ENCODE measurements at regions not wholly inside any gene's neighbourhood (a gene's known extent, or its start where the extent isn't known, plus 50 kb on each side); places are given as distances from the start of the nearest gene placed in this dataset.

DNA sequence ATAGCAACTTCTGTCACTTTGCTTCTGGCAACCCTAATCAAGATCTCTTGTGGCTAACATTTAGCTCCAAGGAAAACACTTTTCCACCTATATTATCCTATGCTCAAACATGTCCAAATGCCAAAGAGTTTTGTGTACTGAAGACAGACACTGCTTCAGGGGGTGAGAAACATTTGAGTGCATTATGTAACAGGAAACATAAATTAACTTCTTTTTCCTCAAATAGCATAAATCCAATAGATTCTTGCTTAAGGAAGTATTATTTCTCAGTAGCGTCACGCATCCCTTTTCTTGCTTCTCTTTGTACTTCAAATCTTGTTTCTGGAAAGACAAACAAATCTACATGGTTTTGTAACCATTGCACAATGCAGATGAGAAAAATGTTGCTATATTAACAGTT, 839.1 kb downstream of the GLUD2 start:
- Histone ChIP-seq H3K4me3 (no peak overlapping the region), H3K27ac (no peak overlapping the region), H3K36me3 (no peaks in the 10 kb centered on the region), H3K9me3 (no peaks in the 10 kb centered on the region), H3K4me1 (no peaks in the 10 kb centered on the region), H3K27me3 (replicated peaks in 1 of 7) (no peaks in the 10 kb centered on the region)
- TF ChIP-seq POLR2AphosphoS5 (IDR thresholded peaks at IDR 0.05): no peak
- no peak for TF ChIP-seq POLR2A (IDR thresholded peaks at IDR 0.05)
- TF ChIP-seq, protein P1, sequence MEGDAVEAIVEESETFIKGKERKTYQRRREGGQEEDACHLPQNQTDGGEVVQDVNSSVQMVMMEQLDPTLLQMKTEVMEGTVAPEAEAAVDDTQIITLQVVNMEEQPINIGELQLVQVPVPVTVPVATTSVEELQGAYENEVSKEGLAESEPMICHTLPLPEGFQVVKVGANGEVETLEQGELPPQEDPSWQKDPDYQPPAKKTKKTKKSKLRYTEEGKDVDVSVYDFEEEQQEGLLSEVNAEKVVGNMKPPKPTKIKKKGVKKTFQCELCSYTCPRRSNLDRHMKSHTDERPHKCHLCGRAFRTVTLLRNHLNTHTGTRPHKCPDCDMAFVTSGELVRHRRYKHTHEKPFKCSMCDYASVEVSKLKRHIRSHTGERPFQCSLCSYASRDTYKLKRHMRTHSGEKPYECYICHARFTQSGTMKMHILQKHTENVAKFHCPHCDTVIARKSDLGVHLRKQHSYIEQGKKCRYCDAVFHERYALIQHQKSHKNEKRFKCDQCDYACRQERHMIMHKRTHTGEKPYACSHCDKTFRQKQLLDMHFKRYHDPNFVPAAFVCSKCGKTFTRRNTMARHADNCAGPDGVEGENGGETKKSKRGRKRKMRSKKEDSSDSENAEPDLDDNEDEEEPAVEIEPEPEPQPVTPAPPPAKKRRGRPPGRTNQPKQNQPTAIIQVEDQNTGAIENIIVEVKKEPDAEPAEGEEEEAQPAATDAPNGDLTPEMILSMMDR (IDR thresholded peaks at IDR 0.05 in 8 of 11, conservative IDR thresholded peaks at IDR 0.05 in 3 of 11): no peak
- DNase-seq: no peak
- 29 to 56% (median 41%) methylated on average over 2 of the region's 2 CpGs for WGBS, 5 donors
- intact Hi-C loops (cut with DNase I; ENCODE audit: low total_unique reads): no loop called here

DNA sequence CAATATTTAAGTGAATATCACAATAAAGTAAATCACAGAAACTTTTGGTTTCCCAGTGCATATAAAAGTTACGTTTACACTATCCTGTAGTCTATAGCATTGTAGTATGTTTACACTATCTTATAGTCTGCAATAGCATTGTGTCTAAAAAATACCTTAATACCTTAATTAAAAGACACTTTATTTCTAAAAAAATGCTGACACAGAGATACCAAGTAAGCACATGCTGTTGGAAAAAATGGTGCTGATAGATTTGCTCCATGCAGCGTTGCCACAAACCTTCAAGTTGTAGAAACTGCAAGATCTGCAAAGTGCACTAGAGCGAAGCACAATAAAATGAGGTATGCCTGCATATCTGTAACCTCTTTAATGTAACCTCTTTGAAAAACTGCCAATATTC, 847.3 kb downstream of the GLUD2 start:
- 82 to 94% (median 88%) methylated on average over 3 of the region's 3 CpGs for WGBS, 5 donors
- TF ChIP-seq, protein P1 (IDR thresholded peaks at IDR 0.05 in 8 of 11, conservative IDR thresholded peaks at IDR 0.05 in 3 of 11): no peak
- TF ChIP-seq POLR2AphosphoS5 (IDR thresholded peaks at IDR 0.05): no peak
- no peak for DNase-seq
- Histone ChIP-seq H3K27ac (no peak overlapping the region), H3K36me3 (no peaks in the 10 kb centered on the region), H3K27me3 (replicated peaks in 1 of 7) (no peaks in the 10 kb centered on the region), H3K4me1 (no peaks in the 10 kb centered on the region), H3K9me3 (no peaks in the 10 kb centered on the region), H3K4me3 (no peak overlapping the region)
- intact Hi-C loops (cut with DNase I; ENCODE audit: low total_unique reads): no loop called here

DNA sequence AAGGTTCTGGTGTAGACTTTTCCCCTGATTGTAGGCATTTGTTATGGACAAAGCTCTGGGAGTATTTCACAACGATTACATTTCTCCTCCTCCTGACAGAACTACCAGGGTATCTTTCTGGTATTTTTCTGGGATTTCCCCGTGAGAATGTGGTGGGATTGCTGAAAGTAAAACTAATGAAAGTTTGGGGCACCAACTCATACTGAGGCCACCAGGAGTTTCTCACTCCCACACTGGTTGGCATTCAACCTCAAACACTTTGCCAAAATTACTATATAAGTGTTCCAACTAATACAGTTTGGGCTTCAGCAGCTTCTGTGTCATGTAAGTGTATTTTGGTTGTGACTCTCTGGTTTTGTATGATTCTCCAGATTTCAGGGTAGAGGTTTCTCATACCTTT, 855.1 kb downstream of the GLUD2 start:
- DNase-seq: no peak
- Histone ChIP-seq H3K27me3 (replicated peaks in 1 of 7) (no peaks in the 10 kb centered on the region), H3K9me3 (no peaks in the 10 kb centered on the region), H3K4me1 (no peaks in the 10 kb centered on the region), H3K4me3 (no peak overlapping the region), H3K27ac (no peak overlapping the region), H3K36me3 (no peaks in the 10 kb centered on the region)
- TF ChIP-seq POLR2AphosphoS5 (IDR thresholded peaks at IDR 0.05) (no peak), POLR2A (IDR thresholded peaks at IDR 0.05) (no peak)
- TF ChIP-seq, protein P1 (IDR thresholded peaks at IDR 0.05 in 8 of 11, conservative IDR thresholded peaks at IDR 0.05 in 3 of 11): no peak
- intact Hi-C loops (cut with DNase I; ENCODE audit: low total_unique reads): no loop called here
- 34 to 100% (median 63%) methylated on average over 1 to 2 of the region's 2 CpGs for WGBS, 5 donors

DNA sequence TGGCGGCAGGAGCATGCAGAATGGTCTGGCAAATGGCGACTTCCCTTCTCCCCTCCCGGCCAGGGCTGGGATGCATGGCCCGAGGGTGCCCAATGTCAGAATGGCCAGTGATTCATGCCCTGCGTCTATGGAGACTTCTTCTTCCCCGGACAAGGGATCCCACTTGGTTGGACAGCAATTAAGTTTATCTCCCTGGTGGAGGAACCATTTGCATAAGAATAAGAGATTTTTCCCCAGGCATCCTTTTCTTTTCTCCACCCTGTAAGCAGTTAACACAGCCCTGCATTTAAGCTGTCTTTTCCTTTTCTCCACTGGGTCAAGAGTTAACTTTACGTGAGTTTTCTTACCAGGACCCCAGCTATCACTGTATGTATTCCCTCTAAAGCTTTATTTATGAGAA, 856.6 kb downstream of the GLUD2 start:
- intact Hi-C loops (cut with DNase I; ENCODE audit: low total_unique reads): no loop called here
- no peaks in the 10 kb centered on the region for H3K4me1 ChIP-seq
- 72 to 92% (median 82%) methylated on average over 7 of the region's 7 CpGs for WGBS, 5 donors
- no peak overlapping the region for H3K4me3 ChIP-seq
- TF ChIP-seq POLR2AphosphoS5 (IDR thresholded peaks at IDR 0.05) (no peak), POLR2A (IDR thresholded peaks at IDR 0.05) (no peak)
- TF ChIP-seq, protein P1 (IDR thresholded peaks at IDR 0.05 in 8 of 11, conservative IDR thresholded peaks at IDR 0.05 in 3 of 11): no peak
- H3K9me3 ChIP-seq: no peaks in the 10 kb centered on the region
- no peaks in the 10 kb centered on the region for H3K27me3 ChIP-seq (replicated peaks in 1 of 7)
- no peaks in the 10 kb centered on the region for H3K36me3 ChIP-seq
- H3K27ac ChIP-seq: no peak overlapping the region
- no peak for DNase-seq

Data from spleen (tissue), 11 donors.